DOHH2 (cell line): ENCODE measurements at regions not wholly inside any gene's neighbourhood (a gene's known extent, or its start where the extent isn't known, plus 50 kb on each side); places are given as distances from the start of the nearest gene placed in this dataset.

Experiments
- H3F3A ChIP-seq: fragments of 200-600 bp; sonication (generic), shearing (Covaris generic); 2 replicates; pipeline ENCODE4 v1.6.0; 2016; ENCODE audit warnings: antibody characterized with exemption, mild to moderate bottlenecking; ENCODE audit not compliant: control insufficient read depth, insufficient read depth
- H3K27ac ChIP-seq: fragments of 200-600 bp; sonication (generic); 2 replicates; pipeline ENCODE4 v1.5.1; 2014; ENCODE audit warnings: low read depth, mild to moderate bottlenecking, low read length, moderate library complexity
- H3K27me3 ChIP-seq: fragments of 200-600 bp; sonication (generic); 2 replicates; pipeline ENCODE4 v1.6.1; 2014; ENCODE audit warnings: mild to moderate bottlenecking, low read length, mixed read lengths; ENCODE audit not compliant: control insufficient read depth
- H3K36me3 ChIP-seq: fragments of 200-600 bp; sonication (generic); 2 replicates; pipeline ENCODE4 v1.6.1; 2014; ENCODE audit warnings: mild to moderate bottlenecking, low read length, moderate library complexity, mixed read lengths; ENCODE audit not compliant: control insufficient read depth
- H3K4me1 ChIP-seq: fragments of 200-600 bp; sonication (generic); 2 replicates; pipeline ENCODE4 v1.6.1; 2014; ENCODE audit warnings: mild to moderate bottlenecking, low read length, mixed read lengths; ENCODE audit not compliant: control insufficient read depth
- H3K4me2 ChIP-seq: fragments of 200-600 bp; sonication (generic); 2 replicates; pipeline ENCODE4 v1.6.0; 2014; ENCODE audit warnings: mild to moderate bottlenecking, low read length, moderate library complexity
- H3K4me3 ChIP-seq: fragments of 200-600 bp; sonication (generic); 2 replicates; pipeline ENCODE4 v1.5.1; 2014; ENCODE audit warnings: mild to moderate bottlenecking, low read length, mixed read lengths
- H3K79me2 ChIP-seq: fragments of 200-600 bp; sonication (generic); 2 replicates; pipeline ENCODE4 v1.6.1; 2014; ENCODE audit warnings: mild to moderate bottlenecking, low read length, mixed read lengths; ENCODE audit not compliant: control insufficient read depth
- H3K9me2 ChIP-seq: fragments of 200-600 bp; sonication (generic); replicated peaks from 2 replicates; pipeline ENCODE4 v1.6.1; 2014; ENCODE audit warnings: mild to moderate bottlenecking, low read length, mixed read lengths; ENCODE audit not compliant: control insufficient read depth
- H3K9me3 ChIP-seq: fragments of 200-600 bp; sonication (generic); 2 replicates; pipeline ENCODE4 v1.6.1; 2014; ENCODE audit warnings: antibody characterized with exemption, low read length, mixed read lengths; ENCODE audit not compliant: control insufficient read depth, insufficient read depth
- H4K20me1 ChIP-seq: fragments of 200-600 bp; sonication (generic); 2 replicates; pipeline ENCODE4 v1.6.0; 2014; ENCODE audit warnings: low read depth, mild to moderate bottlenecking, antibody characterized with exemption, low read length, moderate library complexity; ENCODE audit not compliant: control insufficient read depth, insufficient read depth
- EZH2phosphoT487 ChIP-seq: fragments of 200-600 bp; sonication (generic); IDR thresholded peaks from 2 replicates; pipeline ENCODE4 v1.6.1; 2017; ENCODE audit warnings: borderline replicate concordance, mild to moderate bottlenecking, antibody characterized with exemption, low read length, moderate library complexity, mixed read lengths
- TF ChIP-seq, protein P1 (sequence below): fragments of 200-600 bp; sonication (generic); IDR thresholded peaks from one replicate; pipeline ENCODE4 v1.5.1; 2014; ENCODE audit warnings: antibody characterized with exemption, mild to moderate bottlenecking, low read depth, low read length; ENCODE audit not compliant: poor library complexity, severe bottlenecking

DNA sequence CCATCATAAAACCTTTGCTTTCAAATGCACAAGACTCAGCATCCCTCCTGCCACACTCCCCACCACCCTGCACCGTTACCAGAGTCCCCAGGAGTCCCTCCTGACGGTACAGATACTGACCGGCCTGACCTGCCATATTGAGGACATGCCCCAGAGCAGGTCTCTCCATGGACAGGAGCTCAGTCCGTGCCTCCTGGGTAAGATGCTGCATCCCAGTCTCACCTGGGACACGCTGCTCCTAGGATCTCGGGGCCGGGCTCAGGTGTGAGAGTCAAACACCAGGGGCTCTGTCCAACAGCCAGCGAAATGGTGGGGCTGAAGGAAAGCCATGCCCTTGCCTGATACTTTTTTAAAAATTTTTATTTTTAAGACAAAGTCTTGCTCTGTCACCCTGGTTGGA, 328.3 kb downstream of the SHANK2 start:
- H3K4me2 ChIP-seq: no peak overlapping the region
- no peaks in the 10 kb centered on the region for H3K79me2 ChIP-seq
- H3K9me2 ChIP-seq: no peaks in the 10 kb centered on the region
- H3K4me1 ChIP-seq: no peaks in the 10 kb centered on the region
- H3K27me3 ChIP-seq: no peaks in the 10 kb centered on the region
- no peak for TF ChIP-seq EZH2phosphoT487
- TF ChIP-seq, protein P1, sequence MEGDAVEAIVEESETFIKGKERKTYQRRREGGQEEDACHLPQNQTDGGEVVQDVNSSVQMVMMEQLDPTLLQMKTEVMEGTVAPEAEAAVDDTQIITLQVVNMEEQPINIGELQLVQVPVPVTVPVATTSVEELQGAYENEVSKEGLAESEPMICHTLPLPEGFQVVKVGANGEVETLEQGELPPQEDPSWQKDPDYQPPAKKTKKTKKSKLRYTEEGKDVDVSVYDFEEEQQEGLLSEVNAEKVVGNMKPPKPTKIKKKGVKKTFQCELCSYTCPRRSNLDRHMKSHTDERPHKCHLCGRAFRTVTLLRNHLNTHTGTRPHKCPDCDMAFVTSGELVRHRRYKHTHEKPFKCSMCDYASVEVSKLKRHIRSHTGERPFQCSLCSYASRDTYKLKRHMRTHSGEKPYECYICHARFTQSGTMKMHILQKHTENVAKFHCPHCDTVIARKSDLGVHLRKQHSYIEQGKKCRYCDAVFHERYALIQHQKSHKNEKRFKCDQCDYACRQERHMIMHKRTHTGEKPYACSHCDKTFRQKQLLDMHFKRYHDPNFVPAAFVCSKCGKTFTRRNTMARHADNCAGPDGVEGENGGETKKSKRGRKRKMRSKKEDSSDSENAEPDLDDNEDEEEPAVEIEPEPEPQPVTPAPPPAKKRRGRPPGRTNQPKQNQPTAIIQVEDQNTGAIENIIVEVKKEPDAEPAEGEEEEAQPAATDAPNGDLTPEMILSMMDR: no peak
- no peak overlapping the region for H3K4me3 ChIP-seq
- peaks cover 5% of the 10 kb centered on the region; the same call in 1 of the 2 replicates for H3K9me3 ChIP-seq
- H3F3A ChIP-seq: no peaks in the 10 kb centered on the region
- H3K36me3 ChIP-seq: no peaks in the 10 kb centered on the region
- H3K27ac ChIP-seq: no peak overlapping the region
- H4K20me1 ChIP-seq: no peaks in the 10 kb centered on the region

DNA sequence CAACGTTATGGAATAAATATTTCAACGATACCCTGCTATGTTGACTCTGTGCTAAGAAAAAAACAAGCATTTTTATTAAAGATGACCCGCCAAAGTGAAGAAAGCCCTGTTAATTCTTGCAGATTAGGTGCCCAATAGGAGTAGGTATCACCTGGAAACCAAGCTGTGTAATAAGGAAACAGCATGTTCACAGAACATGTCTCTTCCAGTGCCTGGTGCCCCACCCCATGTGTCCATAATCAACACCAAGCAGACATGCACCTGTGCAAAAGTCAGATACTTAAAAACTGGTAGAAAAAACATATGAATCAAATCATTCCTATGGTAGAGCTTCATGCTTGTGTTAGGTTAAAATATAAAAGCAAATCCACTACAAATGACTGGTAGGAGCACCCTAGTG, 327.1 kb downstream of the SHANK2 start:
- Histone ChIP-seq H3K4me1 (no peaks in the 10 kb centered on the region), H3K4me3 (no peak overlapping the region), H3K9me3 (peaks cover 5% of the 10 kb centered on the region; the same call in 1 of the 2 replicates), H3K27ac (no peak overlapping the region), H3K27me3 (no peaks in the 10 kb centered on the region), H4K20me1 (no peaks in the 10 kb centered on the region), H3K79me2 (no peaks in the 10 kb centered on the region), H3K36me3 (no peaks in the 10 kb centered on the region), H3K4me2 (no peak overlapping the region), H3K9me2 (no peaks in the 10 kb centered on the region), H3F3A (no peaks in the 10 kb centered on the region)
- TF ChIP-seq EZH2phosphoT487: no peak
- TF ChIP-seq, protein P1: no peak

DNA sequence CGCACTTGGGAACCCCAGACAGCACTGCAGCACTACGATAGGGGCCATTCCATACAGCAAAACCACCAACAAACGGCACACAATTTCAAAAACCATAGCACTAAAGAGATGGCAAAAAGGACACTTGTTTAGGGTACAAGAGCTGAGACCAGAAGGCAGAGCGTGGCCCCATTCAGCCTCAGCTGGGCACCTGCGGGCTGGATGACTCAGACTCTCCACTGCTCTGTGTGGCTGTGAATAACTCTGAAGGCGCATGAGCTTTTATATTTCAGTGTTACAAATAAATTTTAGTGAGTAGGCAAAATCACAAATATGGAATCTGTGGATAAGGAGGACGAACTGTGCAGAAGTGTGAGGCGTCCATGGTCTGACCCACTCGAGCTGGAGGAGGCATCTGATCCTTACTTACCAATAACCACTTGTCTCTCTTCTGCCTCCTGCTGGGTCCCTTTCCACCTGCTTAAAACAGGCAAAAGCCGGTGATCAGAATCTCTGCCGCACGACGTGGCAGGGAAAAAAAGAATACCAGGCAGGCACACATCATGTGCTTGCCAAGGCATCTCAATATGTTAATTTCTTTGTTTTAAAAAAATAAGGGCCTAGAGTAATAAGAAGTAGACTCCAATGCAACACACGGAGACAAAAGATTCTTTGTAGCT, 325.7 kb downstream of the SHANK2 start:
- TF ChIP-seq, protein P1: no peak
- no peak for TF ChIP-seq EZH2phosphoT487
- Histone ChIP-seq H3K27me3 (no peaks in the 10 kb centered on the region), H3F3A (no peaks in the 10 kb centered on the region), H4K20me1 (no peaks in the 10 kb centered on the region), H3K27ac (no peak overlapping the region), H3K9me2 (no peaks in the 10 kb centered on the region), H3K4me3 (no peak overlapping the region), H3K9me3 (peaks cover 5% of the 10 kb centered on the region; the same call in 1 of the 2 replicates), H3K4me2 (no peak overlapping the region), H3K4me1 (no peaks in the 10 kb centered on the region), H3K79me2 (no peaks in the 10 kb centered on the region), H3K36me3 (no peaks in the 10 kb centered on the region)
